ENCODE measurements at regions not wholly inside any gene's neighbourhood (a gene's known extent, or its start where the extent isn't known, plus 50 kb on each side); places are given as distances from the start of the nearest gene placed in this dataset.

GRCh38 chr6:104301951-104302350 is 557.8 kb downstream of the HACE1 start:
- no peak for TF ChIP-seq ZNF75A (CRISPR knock-in tag; IDR thresholded peaks at IDR 0.05)
- no peak for TF ChIP-seq CC2D1A (IDR thresholded peaks at IDR 0.05)
- TF ChIP-seq ZNF511 (CRISPR knock-in tag; IDR thresholded peaks at IDR 0.05), result no peak
- TF ChIP-seq, protein P1, sequence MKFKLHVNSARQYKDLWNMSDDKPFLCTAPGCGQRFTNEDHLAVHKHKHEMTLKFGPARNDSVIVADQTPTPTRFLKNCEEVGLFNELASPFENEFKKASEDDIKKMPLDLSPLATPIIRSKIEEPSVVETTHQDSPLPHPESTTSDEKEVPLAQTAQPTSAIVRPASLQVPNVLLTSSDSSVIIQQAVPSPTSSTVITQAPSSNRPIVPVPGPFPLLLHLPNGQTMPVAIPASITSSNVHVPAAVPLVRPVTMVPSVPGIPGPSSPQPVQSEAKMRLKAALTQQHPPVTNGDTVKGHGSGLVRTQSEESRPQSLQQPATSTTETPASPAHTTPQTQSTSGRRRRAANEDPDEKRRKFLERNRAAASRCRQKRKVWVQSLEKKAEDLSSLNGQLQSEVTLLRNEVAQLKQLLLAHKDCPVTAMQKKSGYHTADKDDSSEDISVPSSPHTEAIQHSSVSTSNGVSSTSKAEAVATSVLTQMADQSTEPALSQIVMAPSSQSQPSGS (CRISPR knock-in tag; IDR thresholded peaks at IDR 0.05), result no peak
- no peak for TF ChIP-seq FOXP1 (CRISPR knock-in tag; IDR thresholded peaks at IDR 0.05)
- TF ChIP-seq MCM5 (IDR thresholded peaks at IDR 0.05; ENCODE audit: low read depth), result no peak
